ENCODE measurements at regions not wholly inside any gene's neighbourhood (a gene's known extent, or its start where the extent isn't known, plus 50 kb on each side); places are given as distances from the start of the nearest gene placed in this dataset.

DNA sequence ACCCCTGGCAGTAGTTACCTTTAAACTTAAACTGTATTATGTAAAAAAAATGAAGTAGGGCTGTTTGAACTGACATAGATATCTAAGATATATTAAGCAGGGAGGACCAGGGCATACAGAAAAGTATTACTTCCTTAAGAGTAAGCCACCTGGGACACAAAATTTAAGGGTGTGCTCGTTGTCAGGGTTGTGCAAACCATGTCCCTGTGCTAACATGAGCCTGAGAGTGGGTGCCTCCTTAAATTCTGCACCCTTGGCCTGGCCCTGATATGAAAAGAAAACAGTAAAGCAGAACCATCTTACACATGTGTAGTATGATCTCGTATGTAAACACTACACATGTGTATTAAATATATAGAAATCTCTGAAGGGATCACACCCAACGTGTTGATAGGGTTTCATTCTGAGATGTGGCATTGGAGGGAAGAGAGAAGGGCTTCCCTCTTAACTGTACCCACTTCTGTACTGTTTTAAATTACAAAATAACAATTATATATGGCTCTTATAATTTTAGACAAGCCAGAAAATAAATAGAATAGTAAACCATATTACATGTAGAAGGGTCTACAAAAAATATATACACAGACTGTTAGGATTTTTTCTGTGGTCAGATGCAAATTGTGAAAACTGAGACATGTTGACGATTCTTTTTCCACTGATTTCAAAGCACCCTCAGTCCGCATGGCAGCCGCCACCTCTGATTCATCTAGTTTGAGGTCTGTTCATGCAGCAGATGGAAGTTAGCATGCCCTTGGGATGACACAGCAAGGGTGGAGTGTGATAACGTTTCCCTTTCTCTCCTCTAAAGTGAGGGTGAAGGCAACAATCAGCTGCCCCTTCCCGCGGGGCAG, 400.8 kb upstream of the PROK2 start:
- Histone ChIP-seq H3K36me3 (ENCODE audit: insufficient read depth, low read length) (no peaks in the 10 kb centered on the region), H3K4me2 (ENCODE audit: low read length) (peak overlapping the region; percentile 64), H3K27ac (ENCODE audit: low read depth, low read length) (peak overlapping the region; percentile 71), H3K9me3 (ENCODE audit: insufficient read depth, low read depth, low read length) (no peaks in the 10 kb centered on the region), H3K9ac (ENCODE audit: low read length) (peak overlapping the region; percentile 49), H3K4me1 (ENCODE audit: insufficient read depth, low read length) (peaks cover 18% of the 10 kb centered on the region), H4K20me1 (ENCODE audit: insufficient read depth, low read length) (no peaks in the 10 kb centered on the region), H3K4me3 (ENCODE audit: insufficient read depth, low read depth, low read length) (peak overlapping the region; percentile 2), H2AFZ (ENCODE audit: low read depth, low read length) (peak overlapping the region; percentile 8), H3K27me3 (ENCODE audit: insufficient read depth, low read length) (peaks cover 9% of the 10 kb centered on the region), H3K79me2 (ENCODE audit: insufficient read depth, low read length) (no peaks in the 10 kb centered on the region)
- no peaks in the 10 kb centered on the region for H3K36me3 Mint-ChIP-seq (ENCODE audit: low read depth, unreplicated experiment)
- peaks cover 5% of the 10 kb centered on the region for H3K9me3 Mint-ChIP-seq (ENCODE audit: unreplicated experiment)
- TF ChIP-seq, protein P1, sequence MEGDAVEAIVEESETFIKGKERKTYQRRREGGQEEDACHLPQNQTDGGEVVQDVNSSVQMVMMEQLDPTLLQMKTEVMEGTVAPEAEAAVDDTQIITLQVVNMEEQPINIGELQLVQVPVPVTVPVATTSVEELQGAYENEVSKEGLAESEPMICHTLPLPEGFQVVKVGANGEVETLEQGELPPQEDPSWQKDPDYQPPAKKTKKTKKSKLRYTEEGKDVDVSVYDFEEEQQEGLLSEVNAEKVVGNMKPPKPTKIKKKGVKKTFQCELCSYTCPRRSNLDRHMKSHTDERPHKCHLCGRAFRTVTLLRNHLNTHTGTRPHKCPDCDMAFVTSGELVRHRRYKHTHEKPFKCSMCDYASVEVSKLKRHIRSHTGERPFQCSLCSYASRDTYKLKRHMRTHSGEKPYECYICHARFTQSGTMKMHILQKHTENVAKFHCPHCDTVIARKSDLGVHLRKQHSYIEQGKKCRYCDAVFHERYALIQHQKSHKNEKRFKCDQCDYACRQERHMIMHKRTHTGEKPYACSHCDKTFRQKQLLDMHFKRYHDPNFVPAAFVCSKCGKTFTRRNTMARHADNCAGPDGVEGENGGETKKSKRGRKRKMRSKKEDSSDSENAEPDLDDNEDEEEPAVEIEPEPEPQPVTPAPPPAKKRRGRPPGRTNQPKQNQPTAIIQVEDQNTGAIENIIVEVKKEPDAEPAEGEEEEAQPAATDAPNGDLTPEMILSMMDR (IDR thresholded peaks at IDR 0.05; ENCODE audit: insufficient read depth, low read depth, low read length): no peak
- no peak for TF ChIP-seq EZH2 (IDR thresholded peaks at IDR 0.05; ENCODE audit: insufficient read depth, low read length)
- peaks cover 12% of the 10 kb centered on the region for H3K4me1 Mint-ChIP-seq (ENCODE audit: low read depth, unreplicated experiment)
- FAIRE-seq (peak; percentile 83), DNase-seq (ENCODE audit: low read depth) (peak; percentile 88)
- peak overlapping the region; percentile 62 for H3K27ac Mint-ChIP-seq (ENCODE audit: unreplicated experiment)
- H3K27me3 Mint-ChIP-seq (ENCODE audit: low read depth, unreplicated experiment): peaks cover 16% of the 10 kb centered on the region
- no peak overlapping the region for H3K4me3 Mint-ChIP-seq (ENCODE audit: unreplicated experiment)

DNA sequence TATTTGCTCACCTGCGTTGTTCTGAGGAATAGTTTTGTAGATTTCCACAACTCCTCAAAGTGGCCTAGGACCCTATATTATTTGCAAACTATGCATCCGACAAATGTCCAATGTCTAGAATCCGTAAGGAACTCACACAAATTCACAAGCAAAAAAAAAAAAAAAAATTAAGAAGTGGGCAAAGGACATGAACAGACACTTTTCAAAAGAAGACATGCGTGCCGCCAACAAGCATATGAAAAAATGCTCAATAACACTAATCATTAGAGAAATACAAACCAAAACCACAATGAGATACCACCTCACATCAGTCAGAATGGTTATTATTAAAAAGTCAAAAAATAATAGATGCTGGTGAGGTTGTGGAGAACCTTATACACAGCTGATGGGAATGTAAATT, 398.5 kb upstream of the PROK2 start:
- Histone ChIP-seq H3K27me3 (ENCODE audit: insufficient read depth, low read length) (peaks cover 14% of the 10 kb centered on the region), H3K36me3 (ENCODE audit: insufficient read depth, low read length) (no peaks in the 10 kb centered on the region), H3K4me2 (ENCODE audit: low read length) (no peak overlapping the region), H3K4me1 (ENCODE audit: insufficient read depth, low read length) (peaks cover 18% of the 10 kb centered on the region), H3K79me2 (ENCODE audit: insufficient read depth, low read length) (no peaks in the 10 kb centered on the region), H3K27ac (ENCODE audit: low read depth, low read length) (no peak overlapping the region), H3K9ac (ENCODE audit: low read length) (no peak overlapping the region), H4K20me1 (ENCODE audit: insufficient read depth, low read length) (no peaks in the 10 kb centered on the region), H3K4me3 (ENCODE audit: insufficient read depth, low read depth, low read length) (no peak overlapping the region), H3K9me3 (ENCODE audit: insufficient read depth, low read depth, low read length) (no peaks in the 10 kb centered on the region), H2AFZ (ENCODE audit: low read depth, low read length) (no peak overlapping the region)
- Mint-ChIP-seq H3K4me3 (ENCODE audit: unreplicated experiment) (no peak overlapping the region), H3K36me3 (ENCODE audit: low read depth, unreplicated experiment) (no peaks in the 10 kb centered on the region), H3K27me3 (ENCODE audit: low read depth, unreplicated experiment) (peaks cover 13% of the 10 kb centered on the region), H3K9me3 (ENCODE audit: unreplicated experiment) (peaks cover 5% of the 10 kb centered on the region), H3K4me1 (ENCODE audit: low read depth, unreplicated experiment) (peaks cover 12% of the 10 kb centered on the region), H3K27ac (ENCODE audit: unreplicated experiment) (no peak overlapping the region)
- DNase-seq (ENCODE audit: low read depth): no peak
- TF ChIP-seq, protein P1 (IDR thresholded peaks at IDR 0.05; ENCODE audit: insufficient read depth, low read depth, low read length): no peak
- no peak for TF ChIP-seq EZH2 (IDR thresholded peaks at IDR 0.05; ENCODE audit: insufficient read depth, low read length)
- no peak for FAIRE-seq

DNA sequence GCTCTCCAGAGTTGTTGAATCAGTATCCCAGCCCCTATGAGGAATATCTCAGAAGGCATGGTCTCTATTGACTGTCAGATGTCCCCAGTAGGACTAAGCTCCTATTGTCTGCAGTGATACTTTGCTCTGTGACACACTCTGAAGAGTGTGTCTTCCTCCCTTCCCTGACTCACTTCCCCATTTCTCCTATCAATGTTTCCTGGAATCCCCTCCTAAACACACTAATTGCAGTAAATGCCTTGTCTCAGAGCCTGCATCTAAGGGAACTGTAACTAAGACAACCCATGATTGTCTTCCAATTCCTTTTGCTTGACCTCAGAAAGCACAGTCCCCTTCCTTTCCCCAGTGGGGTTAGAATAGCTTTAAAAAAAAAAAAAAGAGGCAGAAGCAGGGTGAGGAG, 397.3 kb upstream of the PROK2 start:
- H2AFZ ChIP-seq (ENCODE audit: low read depth, low read length): no peak overlapping the region
- H4K20me1 ChIP-seq (ENCODE audit: insufficient read depth, low read length): no peaks in the 10 kb centered on the region
- no peaks in the 10 kb centered on the region for H3K79me2 ChIP-seq (ENCODE audit: insufficient read depth, low read length)
- no peaks in the 10 kb centered on the region for H3K36me3 ChIP-seq (ENCODE audit: insufficient read depth, low read length)
- no peak overlapping the region for H3K4me3 Mint-ChIP-seq (ENCODE audit: unreplicated experiment)
- H3K4me3 ChIP-seq (ENCODE audit: insufficient read depth, low read depth, low read length): no peak overlapping the region
- peaks cover 11% of the 10 kb centered on the region for H3K27me3 Mint-ChIP-seq (ENCODE audit: low read depth, unreplicated experiment)
- H3K36me3 Mint-ChIP-seq (ENCODE audit: low read depth, unreplicated experiment): no peaks in the 10 kb centered on the region
- H3K9ac ChIP-seq (ENCODE audit: low read length): no peak overlapping the region
- no peak for FAIRE-seq
- H3K4me1 Mint-ChIP-seq (ENCODE audit: low read depth, unreplicated experiment): peaks cover 12% of the 10 kb centered on the region
- peaks cover 14% of the 10 kb centered on the region for H3K27me3 ChIP-seq (ENCODE audit: insufficient read depth, low read length)
- peaks cover 3% of the 10 kb centered on the region for H3K9me3 Mint-ChIP-seq (ENCODE audit: unreplicated experiment)
- no peak for TF ChIP-seq EZH2 (IDR thresholded peaks at IDR 0.05; ENCODE audit: insufficient read depth, low read length)
- TF ChIP-seq, protein P1 (IDR thresholded peaks at IDR 0.05; ENCODE audit: insufficient read depth, low read depth, low read length): no peak
- no peaks in the 10 kb centered on the region for H3K9me3 ChIP-seq (ENCODE audit: insufficient read depth, low read depth, low read length)
- peaks cover 27% of the 10 kb centered on the region for H3K4me1 ChIP-seq (ENCODE audit: insufficient read depth, low read length)
- no peak for DNase-seq (ENCODE audit: low read depth)
- H3K27ac ChIP-seq (ENCODE audit: low read depth, low read length): no peak overlapping the region
- no peak overlapping the region for H3K4me2 ChIP-seq (ENCODE audit: low read length)
- no peak overlapping the region for H3K27ac Mint-ChIP-seq (ENCODE audit: unreplicated experiment)

Data from astrocyte (in vitro differentiated cells and primary cell).